NOMO-1 treated with DMSO at 0.1 percent for 48 hours (cell line): ENCODE measurements at regions not wholly inside any gene's neighbourhood (a gene's known extent, or its start where the extent isn't known, plus 50 kb on each side); places are given as distances from the start of the nearest gene placed in this dataset.
"Not testable (repeated sequence)": the region's sequence is repeated elsewhere in the genome, so short reads cannot be mapped to it uniquely, and the experiment has no call there.

ENCODE experiments used
- DNase-seq: peaks from one replicate; lab custom pipeline; 2025; ENCODE audit not compliant: unreplicated experiment; lab: John Stamatoyannopoulos, UW

GRCh38 chr7:65797086-65797485, 75.8 kb upstream of the VKORC1L1 start:
- DNase-seq: not testable (repeated sequence)

GRCh38 chr7:65797566-65797965, 75.3 kb upstream of the VKORC1L1 start:
- not testable (repeated sequence) for DNase-seq

GRCh38 chr7:65798111-65799075, 74.5 kb upstream of the VKORC1L1 start:
- peak; percentile 23 for DNase-seq

GRCh38 chr7:65800191-65800590, 72.7 kb upstream of the VKORC1L1 start:
- DNase-seq: not testable (repeated sequence)

- no peak for DNase-seq
Measured at GRCh38 chr7:65800890-65801341, 72.0 kb upstream of the VKORC1L1 start.

GRCh38 chr7:65804887-65805286, 68.0 kb upstream of the VKORC1L1 start:
- no peak for DNase-seq

- not testable (repeated sequence) for DNase-seq
Measured at GRCh38 chr7:65807067-65807466, 65.8 kb upstream of the VKORC1L1 start.

GRCh38 chr7:65809259-65809981, 63.5 kb upstream of the VKORC1L1 start:
- no peak for DNase-seq

- DNase-seq: no peak
Measured at GRCh38 chr7:65809982-65810288, 62.9 kb upstream of the VKORC1L1 start.

- no peak for DNase-seq
Measured at GRCh38 chr7:65812281-65812680, 60.6 kb upstream of the VKORC1L1 start.

GRCh38 chr7:65814556-65815167, 58.2 kb upstream of the VKORC1L1 start:
- not testable (repeated sequence) for DNase-seq

- no peak for DNase-seq
Measured at GRCh38 chr7:65820287-65820950, 52.5 kb upstream of the VKORC1L1 start.
